ENCODE measurements at regions not wholly inside any gene's neighbourhood (a gene's known extent, or its start where the extent isn't known, plus 50 kb on each side); places are given as distances from the start of the nearest gene placed in this dataset.

- no peak for TF ChIP-seq ZNF331 (CRISPR knock-in tag; IDR thresholded peaks at IDR 0.05; ENCODE audit: low read depth)
- TF ChIP-seq EZH2 (IDR thresholded peaks at IDR 0.05; ENCODE audit: low read depth, unreplicated experiment) = no peak
- TF ChIP-seq, protein P1, sequence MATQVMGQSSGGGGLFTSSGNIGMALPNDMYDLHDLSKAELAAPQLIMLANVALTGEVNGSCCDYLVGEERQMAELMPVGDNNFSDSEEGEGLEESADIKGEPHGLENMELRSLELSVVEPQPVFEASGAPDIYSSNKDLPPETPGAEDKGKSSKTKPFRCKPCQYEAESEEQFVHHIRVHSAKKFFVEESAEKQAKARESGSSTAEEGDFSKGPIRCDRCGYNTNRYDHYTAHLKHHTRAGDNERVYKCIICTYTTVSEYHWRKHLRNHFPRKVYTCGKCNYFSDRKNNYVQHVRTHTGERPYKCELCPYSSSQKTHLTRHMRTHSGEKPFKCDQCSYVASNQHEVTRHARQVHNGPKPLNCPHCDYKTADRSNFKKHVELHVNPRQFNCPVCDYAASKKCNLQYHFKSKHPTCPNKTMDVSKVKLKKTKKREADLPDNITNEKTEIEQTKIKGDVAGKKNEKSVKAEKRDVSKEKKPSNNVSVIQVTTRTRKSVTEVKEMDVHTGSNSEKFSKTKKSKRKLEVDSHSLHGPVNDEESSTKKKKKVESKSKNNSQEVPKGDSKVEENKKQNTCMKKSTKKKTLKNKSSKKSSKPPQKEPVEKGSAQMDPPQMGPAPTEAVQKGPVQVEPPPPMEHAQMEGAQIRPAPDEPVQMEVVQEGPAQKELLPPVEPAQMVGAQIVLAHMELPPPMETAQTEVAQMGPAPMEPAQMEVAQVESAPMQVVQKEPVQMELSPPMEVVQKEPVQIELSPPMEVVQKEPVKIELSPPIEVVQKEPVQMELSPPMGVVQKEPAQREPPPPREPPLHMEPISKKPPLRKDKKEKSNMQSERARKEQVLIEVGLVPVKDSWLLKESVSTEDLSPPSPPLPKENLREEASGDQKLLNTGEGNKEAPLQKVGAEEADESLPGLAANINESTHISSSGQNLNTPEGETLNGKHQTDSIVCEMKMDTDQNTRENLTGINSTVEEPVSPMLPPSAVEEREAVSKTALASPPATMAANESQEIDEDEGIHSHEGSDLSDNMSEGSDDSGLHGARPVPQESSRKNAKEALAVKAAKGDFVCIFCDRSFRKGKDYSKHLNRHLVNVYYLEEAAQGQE (IDR thresholded peaks at IDR 0.05; ENCODE audit: unreplicated experiment) = no peak
Measured at GRCh38 chr15:87508086-87508485, 748.5 kb downstream of the NTRK3 start (continued).

GRCh38 chr15:87502173-87502572 is 754.4 kb downstream of the NTRK3 start:
- DNase-seq (ENCODE audit: low spot score) (no peak), ATAC-seq (no peak)
- Histone ChIP-seq H3F3A (replicated peaks; ENCODE audit: low read depth) (no peaks in the 10 kb centered on the region), H3K4me3 (no peak overlapping the region), H3K79me2 (replicated peaks; ENCODE audit: insufficient read depth) (no peaks in the 10 kb centered on the region), H3K4me2 (no peak overlapping the region), H3K27me3 (ENCODE audit: insufficient read depth) (no peaks in the 10 kb centered on the region), H3K36me3 (ENCODE audit: insufficient read depth) (no peaks in the 10 kb centered on the region), H4K20me1 (replicated peaks; ENCODE audit: insufficient read depth) (no peaks in the 10 kb centered on the region), H2AFZ (no peak overlapping the region), H3K4me1 (ENCODE audit: insufficient read depth) (no peaks in the 10 kb centered on the region; the same call in 1 of the 2 replicates), H3K27ac (ENCODE audit: low read depth) (no peak overlapping the region), H3K9me2 (ENCODE audit: insufficient read depth) (peaks cover 13% of the 10 kb centered on the region; the same call in 1 of the 2 replicates)
- Mint-ChIP-seq H3K36me3 (ENCODE audit: low read depth) (no peaks in the 10 kb centered on the region), H3K4me3 (no peak overlapping the region), H3K27ac (no peak overlapping the region), H3K27me3 (ENCODE audit: insufficient read depth, low read depth, poor library complexity) (no peaks in the 10 kb centered on the region), H3K9me3 (no peaks in the 10 kb centered on the region), H3K4me1 (0 out of 3 replicates have a peak, but pooled peaks cover 2% of the 10 kb centered on the region)
- TF ChIP-seq STAT1 (IDR thresholded peaks at IDR 0.05; ENCODE audit: unreplicated experiment) = no peak

- H3K36me3 Mint-ChIP-seq (ENCODE audit: low read depth) = no peaks in the 10 kb centered on the region
- no peaks in the 10 kb centered on the region for H3K36me3 ChIP-seq (ENCODE audit: insufficient read depth)
- H3K27me3 Mint-ChIP-seq (ENCODE audit: insufficient read depth, low read depth, poor library complexity) = no peaks in the 10 kb centered on the region
- H3F3A ChIP-seq (replicated peaks; ENCODE audit: low read depth) = no peaks in the 10 kb centered on the region
- no peaks in the 10 kb centered on the region for H4K20me1 ChIP-seq (replicated peaks; ENCODE audit: insufficient read depth)
- 0 out of 3 replicates have a peak, but pooled peaks cover 2% of the 10 kb centered on the region for H3K4me1 Mint-ChIP-seq
- no peaks in the 10 kb centered on the region; the same call in 1 of the 2 replicates for H3K4me1 ChIP-seq (ENCODE audit: insufficient read depth)
- DNase-seq (ENCODE audit: low spot score) (peak; percentile 62), ATAC-seq (peak; percentile 34; the same call in 1 of the 3 replicates)
- H3K27me3 ChIP-seq (ENCODE audit: insufficient read depth) = no peaks in the 10 kb centered on the region
- H3K4me3 Mint-ChIP-seq = no peak overlapping the region
- peaks cover 12% of the 10 kb centered on the region; the same call in 1 of the 2 replicates for H3K9me2 ChIP-seq (ENCODE audit: insufficient read depth)
- H3K79me2 ChIP-seq (replicated peaks; ENCODE audit: insufficient read depth) = no peaks in the 10 kb centered on the region
- no peak overlapping the region for H3K27ac Mint-ChIP-seq
- H3K4me2 ChIP-seq = no peak overlapping the region
- no peak overlapping the region for H2AFZ ChIP-seq
- no peak overlapping the region for H3K4me3 ChIP-seq
- H3K27ac ChIP-seq (ENCODE audit: low read depth) = no peak overlapping the region
- H3K9me3 Mint-ChIP-seq = no peaks in the 10 kb centered on the region; the same call in 2 of the 3 replicates
- TF ChIP-seq ZNF114 (CRISPR knock-in tag; IDR thresholded peaks at IDR 0.05) (no peak), EZH2phosphoT487 (IDR thresholded peaks at IDR 0.05; ENCODE audit: unreplicated experiment) (no peak), ZNF331 (CRISPR knock-in tag; IDR thresholded peaks at IDR 0.05; ENCODE audit: low read depth) (no peak), JUNB (IDR thresholded peaks at IDR 0.05; ENCODE audit: unreplicated experiment) (no peak), STAT1 (IDR thresholded peaks at IDR 0.05; ENCODE audit: unreplicated experiment) (no peak), EZH2 (IDR thresholded peaks at IDR 0.05; ENCODE audit: low read depth, unreplicated experiment) (no peak)
- TF ChIP-seq, protein P1 (IDR thresholded peaks at IDR 0.05; ENCODE audit: unreplicated experiment) = no peak
- TF ChIP-seq, protein P2, sequence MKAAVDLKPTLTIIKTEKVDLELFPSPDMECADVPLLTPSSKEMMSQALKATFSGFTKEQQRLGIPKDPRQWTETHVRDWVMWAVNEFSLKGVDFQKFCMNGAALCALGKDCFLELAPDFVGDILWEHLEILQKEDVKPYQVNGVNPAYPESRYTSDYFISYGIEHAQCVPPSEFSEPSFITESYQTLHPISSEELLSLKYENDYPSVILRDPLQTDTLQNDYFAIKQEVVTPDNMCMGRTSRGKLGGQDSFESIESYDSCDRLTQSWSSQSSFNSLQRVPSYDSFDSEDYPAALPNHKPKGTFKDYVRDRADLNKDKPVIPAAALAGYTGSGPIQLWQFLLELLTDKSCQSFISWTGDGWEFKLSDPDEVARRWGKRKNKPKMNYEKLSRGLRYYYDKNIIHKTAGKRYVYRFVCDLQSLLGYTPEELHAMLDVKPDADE (IDR thresholded peaks at IDR 0.05) = no peak
- TF ChIP-seq, protein P3, sequence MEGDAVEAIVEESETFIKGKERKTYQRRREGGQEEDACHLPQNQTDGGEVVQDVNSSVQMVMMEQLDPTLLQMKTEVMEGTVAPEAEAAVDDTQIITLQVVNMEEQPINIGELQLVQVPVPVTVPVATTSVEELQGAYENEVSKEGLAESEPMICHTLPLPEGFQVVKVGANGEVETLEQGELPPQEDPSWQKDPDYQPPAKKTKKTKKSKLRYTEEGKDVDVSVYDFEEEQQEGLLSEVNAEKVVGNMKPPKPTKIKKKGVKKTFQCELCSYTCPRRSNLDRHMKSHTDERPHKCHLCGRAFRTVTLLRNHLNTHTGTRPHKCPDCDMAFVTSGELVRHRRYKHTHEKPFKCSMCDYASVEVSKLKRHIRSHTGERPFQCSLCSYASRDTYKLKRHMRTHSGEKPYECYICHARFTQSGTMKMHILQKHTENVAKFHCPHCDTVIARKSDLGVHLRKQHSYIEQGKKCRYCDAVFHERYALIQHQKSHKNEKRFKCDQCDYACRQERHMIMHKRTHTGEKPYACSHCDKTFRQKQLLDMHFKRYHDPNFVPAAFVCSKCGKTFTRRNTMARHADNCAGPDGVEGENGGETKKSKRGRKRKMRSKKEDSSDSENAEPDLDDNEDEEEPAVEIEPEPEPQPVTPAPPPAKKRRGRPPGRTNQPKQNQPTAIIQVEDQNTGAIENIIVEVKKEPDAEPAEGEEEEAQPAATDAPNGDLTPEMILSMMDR (conservative IDR thresholded peaks at IDR 0.05; ENCODE audit: low read depth in 2 of 2) = no peak
Measured at GRCh38 chr15:87500240-87500639, 756.3 kb downstream of the NTRK3 start.
